CD4-positive, alpha-beta T cell (primary cell): ENCODE measurements at regions not wholly inside any gene's neighbourhood (a gene's known extent, or its start where the extent isn't known, plus 50 kb on each side); places are given as distances from the start of the nearest gene placed in this dataset.
"Not testable (repeated sequence)": the region's sequence is repeated elsewhere in the genome, so short reads cannot be mapped to it uniquely, and the experiment has no call there.

Source experiments
- ATAC-seq: fragments of 200-7000 bp; cut with Tn5 transposase; one replicate; pipeline ENCODE4 v1.10.0; 2022; ENCODE audit warnings: mild to moderate bottlenecking; ENCODE audit not compliant: poor library complexity
- CTCF ChIA-PET: fragments of 350-600 bp; sonication (Branson Sonifier 250); formaldehyde crosslinking; loops from one replicate; lab custom pipeline; 2021; ENCODE audit warnings: antibody characterized with exemption, inconsistent platforms; lab: Charles Lee
- POLR2A ChIA-PET: fragments of 350-600 bp; sonication (Branson Sonifier 250); formaldehyde crosslinking; loops from one replicate; lab custom pipeline; 2021; ENCODE audit warnings: antibody characterized with exemption, inconsistent platforms; lab: Charles Lee
- DNase-seq, 14 experiments: peaks; one replicate each; pipeline ENCODE4 v3.0.0-alpha.2; 2013 to 2020; ENCODE audit warnings: mixed read lengths in 2 of 14
- H3K27ac ChIP-seq, 2 donors: one replicate each; pipeline versions ENCODE4 v1.5.1 to v1.7.0; 2013; ENCODE audit warnings: low read length in 2 of 2, low read depth in 1 of 2, mild to moderate bottlenecking in 1 of 2
- H3K27me3 ChIP-seq, 2 experiments: 1 replicate in 1 of 2; 2 replicates in 1 of 2; pipeline versions ENCODE4 v1.6.1 to v1.7.0; 2013; ENCODE audit warnings: low read length in 2 of 2, control low read depth in 1 of 2, mild to moderate bottlenecking in 1 of 2, moderate library complexity in 1 of 2; ENCODE audit not compliant: insufficient read depth in 2 of 2, control insufficient read depth in 1 of 2
- H3K36me3 ChIP-seq: one replicate; pipeline ENCODE4 v1.6.1; 2013; ENCODE audit warnings: low read length, control low read depth; ENCODE audit not compliant: insufficient read depth
- H3K4me1 ChIP-seq: one replicate; pipeline ENCODE4 v1.6.1; 2013; ENCODE audit warnings: low read length, control low read depth; ENCODE audit not compliant: insufficient read depth
- H3K4me3 ChIP-seq: one replicate; pipeline ENCODE4 v1.5.1; 2013; ENCODE audit warnings: mild to moderate bottlenecking, low read length, moderate library complexity
- H3K9me3 ChIP-seq, 2 experiments: 1 replicate in 1 of 2; 2 replicates in 1 of 2; pipeline versions ENCODE4 v1.6.1 to v1.7.0; 2013; ENCODE audit warnings: low read length in 2 of 2, mild to moderate bottlenecking in 2 of 2, control low read depth in 1 of 2, moderate library complexity in 1 of 2; ENCODE audit not compliant: control insufficient read depth in 1 of 2, insufficient read depth in 1 of 2
- H3K27ac Mint-ChIP-seq: one replicate; pipeline ENCODE4 v1.8.0; 2020; ENCODE audit warnings: mixed read lengths
- H3K27me3 Mint-ChIP-seq: one replicate; pipeline ENCODE4 v1.8.0; 2021; ENCODE audit warnings: mixed read lengths
- H3K36me3 Mint-ChIP-seq: one replicate; pipeline ENCODE4 v1.8.0; 2021; ENCODE audit warnings: low read depth, mixed read lengths
- H3K4me1 Mint-ChIP-seq: one replicate; pipeline ENCODE4 v1.8.0; 2021; ENCODE audit warnings: low read depth, mixed read lengths
- H3K4me3 Mint-ChIP-seq: one replicate; pipeline ENCODE4 v1.8.0; 2020; ENCODE audit warnings: mild to moderate bottlenecking, mixed read lengths
- H3K9me3 Mint-ChIP-seq: one replicate; pipeline ENCODE4 v1.8.0; 2020; ENCODE audit warnings: mixed read lengths
- intact Hi-C, 2 experiments: fragments of 100-400 bp; cut with DNase I in 1 of 2; cut with micrococcal nuclease in 1 of 2; formaldehyde crosslinking; loops; one replicate each; pipeline versions ENCODE4 v1.15.1 to v1.9.0; 2023 to 2025; cut with DNase I, micrococcal nuclease
- TF ChIP-seq, protein P1 (sequence below): fragments of 200-600 bp; IDR thresholded peaks from one replicate; pipeline ENCODE4 v1.8.0; 2022; ENCODE audit warnings: antibody characterized with exemption, mild to moderate bottlenecking

DNA sequence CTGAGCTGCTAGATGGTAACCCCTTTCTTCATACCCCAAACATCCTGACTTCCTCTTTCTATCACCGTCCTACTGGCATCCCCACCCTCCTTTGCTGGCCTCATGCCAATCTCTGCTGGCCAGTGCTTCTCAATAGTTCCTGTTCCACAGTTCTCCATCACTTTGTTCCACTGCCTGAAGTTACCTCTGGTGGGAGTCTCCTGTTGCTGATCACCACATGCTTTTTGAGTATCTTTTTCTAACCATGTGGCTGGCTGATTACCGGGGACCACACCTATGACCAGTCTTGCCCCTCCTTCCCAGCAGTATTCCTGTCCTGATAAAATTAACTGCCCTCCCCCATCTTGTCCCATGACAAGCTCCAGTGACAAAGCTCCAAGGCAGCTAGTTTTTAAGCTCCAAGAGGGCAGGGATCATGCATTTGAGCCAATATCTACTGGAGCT, 380.4 kb upstream of the CCL2 start:
- H3K36me3 Mint-ChIP-seq = no peaks in the 10 kb centered on the region
- no peaks in the 10 kb centered on the region for H3K4me1 Mint-ChIP-seq
- no peaks in the 10 kb centered on the region for H3K9me3 Mint-ChIP-seq
- intact Hi-C loops = no loop called here
- no peak overlapping the region for H3K27ac Mint-ChIP-seq
- H3K4me3 Mint-ChIP-seq = no peak overlapping the region
- Histone ChIP-seq H3K9me3 (no peaks in the 10 kb centered on the region), H3K4me1 (no peaks in the 10 kb centered on the region), H3K27ac (no peak overlapping the region), H3K36me3 (no peaks in the 10 kb centered on the region), H3K27me3 (no peaks in the 10 kb centered on the region), H3K4me3 (no peak overlapping the region)
- POLR2A ChIA-PET = no interaction called here
- ATAC-seq (no peak), DNase-seq (peak in 1 of 14 experiments; percentile 7)
- TF ChIP-seq, protein P1, sequence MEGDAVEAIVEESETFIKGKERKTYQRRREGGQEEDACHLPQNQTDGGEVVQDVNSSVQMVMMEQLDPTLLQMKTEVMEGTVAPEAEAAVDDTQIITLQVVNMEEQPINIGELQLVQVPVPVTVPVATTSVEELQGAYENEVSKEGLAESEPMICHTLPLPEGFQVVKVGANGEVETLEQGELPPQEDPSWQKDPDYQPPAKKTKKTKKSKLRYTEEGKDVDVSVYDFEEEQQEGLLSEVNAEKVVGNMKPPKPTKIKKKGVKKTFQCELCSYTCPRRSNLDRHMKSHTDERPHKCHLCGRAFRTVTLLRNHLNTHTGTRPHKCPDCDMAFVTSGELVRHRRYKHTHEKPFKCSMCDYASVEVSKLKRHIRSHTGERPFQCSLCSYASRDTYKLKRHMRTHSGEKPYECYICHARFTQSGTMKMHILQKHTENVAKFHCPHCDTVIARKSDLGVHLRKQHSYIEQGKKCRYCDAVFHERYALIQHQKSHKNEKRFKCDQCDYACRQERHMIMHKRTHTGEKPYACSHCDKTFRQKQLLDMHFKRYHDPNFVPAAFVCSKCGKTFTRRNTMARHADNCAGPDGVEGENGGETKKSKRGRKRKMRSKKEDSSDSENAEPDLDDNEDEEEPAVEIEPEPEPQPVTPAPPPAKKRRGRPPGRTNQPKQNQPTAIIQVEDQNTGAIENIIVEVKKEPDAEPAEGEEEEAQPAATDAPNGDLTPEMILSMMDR = no peak
- H3K27me3 Mint-ChIP-seq = peaks cover 54% of the 10 kb centered on the region
- CTCF ChIA-PET = no interaction called here

DNA sequence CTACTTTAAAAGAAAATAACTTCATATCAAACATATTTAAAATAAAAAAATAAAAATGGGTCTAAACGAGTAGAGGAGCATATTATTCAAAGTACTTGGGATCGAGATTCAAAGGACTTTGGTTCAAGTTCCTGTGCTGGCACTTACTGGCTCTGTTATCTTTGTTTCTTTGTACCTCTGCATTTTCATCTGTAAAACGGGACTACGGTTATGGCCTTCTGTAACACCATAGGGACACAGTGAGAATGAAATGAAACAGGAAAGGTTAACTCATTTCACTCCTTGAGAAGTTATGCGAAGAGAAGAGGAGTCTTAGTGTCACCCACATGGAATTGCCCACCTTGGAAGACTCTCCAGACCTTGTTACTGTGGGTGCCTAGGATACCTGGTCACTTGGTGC, 379.1 kb upstream of the CCL2 start:
- no peaks in the 10 kb centered on the region for H3K9me3 ChIP-seq
- no peak overlapping the region for H3K27ac Mint-ChIP-seq
- POLR2A ChIA-PET = no interaction called here
- no peaks in the 10 kb centered on the region for H3K36me3 ChIP-seq
- DNase-seq (no peak), ATAC-seq (no peak)
- no peak overlapping the region for H3K4me3 ChIP-seq
- intact Hi-C loops = no loop called here
- peaks cover 49% of the 10 kb centered on the region for H3K27me3 Mint-ChIP-seq
- H3K27ac ChIP-seq = no peak overlapping the region
- H3K36me3 Mint-ChIP-seq = no peaks in the 10 kb centered on the region
- CTCF ChIA-PET = no interaction called here
- no peaks in the 10 kb centered on the region for H3K27me3 ChIP-seq
- no peak overlapping the region for H3K4me3 Mint-ChIP-seq
- no peaks in the 10 kb centered on the region for H3K4me1 Mint-ChIP-seq
- no peaks in the 10 kb centered on the region for H3K9me3 Mint-ChIP-seq
- H3K4me1 ChIP-seq = no peaks in the 10 kb centered on the region
- TF ChIP-seq, protein P1 = no peak

DNA sequence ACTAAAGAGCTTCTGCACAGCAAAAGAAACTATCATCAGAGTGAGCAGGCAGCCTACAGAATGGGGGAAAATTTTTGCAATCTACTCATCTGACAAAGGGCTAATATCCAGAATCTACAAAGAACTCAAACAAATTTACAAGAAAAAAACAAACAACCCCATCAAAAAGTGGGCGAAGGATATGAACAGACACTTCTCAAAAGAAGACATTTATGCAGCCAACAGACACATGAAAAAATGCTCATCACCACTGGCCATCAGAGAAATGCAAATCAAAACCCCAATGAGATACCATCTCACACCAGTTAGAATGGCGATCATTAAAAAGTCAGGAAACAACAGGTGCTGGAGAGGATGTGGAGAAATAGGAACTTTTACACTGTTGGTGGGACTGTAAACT, 372.8 kb upstream of the CCL2 start:
- ATAC-seq = not testable (repeated sequence)

GRCh38 chr17:33882677-33883076, 372.4 kb upstream of the CCL2 start:
- ATAC-seq, POLR2A ChIA-PET, H3K9me3 ChIP-seq, H3K4me3 ChIP-seq, H3K9me3 Mint-ChIP-seq, H3K36me3 ChIP-seq, H3K36me3 Mint-ChIP-seq, H3K27me3 ChIP-seq, H3K27ac Mint-ChIP-seq, H3K4me1 ChIP-seq, intact Hi-C loops, H3K4me3 Mint-ChIP-seq, CTCF ChIA-PET, DNase-seq, H3K4me1 Mint-ChIP-seq, H3K27ac ChIP-seq: not testable (repeated sequence)
- peaks cover 19% of the 10 kb centered on the region for H3K27me3 Mint-ChIP-seq

More for the DNA sequence above, 372.8 kb upstream of the CCL2 start:
- POLR2A ChIA-PET, H3K4me1 Mint-ChIP-seq, H3K4me3 ChIP-seq, H3K4me3 Mint-ChIP-seq, H3K36me3 ChIP-seq, intact Hi-C loops, DNase-seq, H3K27ac Mint-ChIP-seq, H3K36me3 Mint-ChIP-seq, H3K27ac ChIP-seq, H3K4me1 ChIP-seq, H3K27me3 ChIP-seq, H3K9me3 Mint-ChIP-seq, H3K9me3 ChIP-seq, CTCF ChIA-PET: not testable (repeated sequence)
- H3K27me3 Mint-ChIP-seq = peaks cover 19% of the 10 kb centered on the region
